Fibroblast of lung (primary cell): ENCODE measurements at regions not wholly inside any gene's neighbourhood (a gene's known extent, or its start where the extent isn't known, plus 50 kb on each side); places are given as distances from the start of the nearest gene placed in this dataset.

Experiments used
- DNase-seq, 2 donors: peaks; one replicate each; pipeline versions ENCODE4 v3.0.0 to v3.0.0-alpha.2; 2010; ENCODE audit warnings: low read depth in 2 of 2
- H2AFZ ChIP-seq: 2 replicates; pipeline ENCODE4 v1.5.1; 2012; ENCODE audit warnings: low read length, control low read depth, inconsistent platforms
- H3K27ac ChIP-seq: 2 replicates; pipeline ENCODE4 v1.5.1; 2011; ENCODE audit warnings: low read length, control low read depth; ENCODE audit not compliant: insufficient read depth
- H3K27me3 ChIP-seq: 2 replicates; pipeline ENCODE4 v1.5.1; 2011; ENCODE audit warnings: mild to moderate bottlenecking, low read length; ENCODE audit not compliant: control insufficient read depth, insufficient read depth
- H3K36me3 ChIP-seq: 2 replicates; pipeline ENCODE4 v1.5.1; 2011; ENCODE audit warnings: low read length; ENCODE audit not compliant: control insufficient read depth, insufficient read depth
- H3K4me1 ChIP-seq: 2 replicates; pipeline ENCODE4 v1.5.1; 2011; ENCODE audit warnings: low read length; ENCODE audit not compliant: control insufficient read depth, insufficient read depth; ENCODE audit errors: extremely low read depth
- H3K4me2 ChIP-seq: 2 replicates; pipeline ENCODE4 v1.5.1; 2011; ENCODE audit warnings: low read length, control low read depth; ENCODE audit not compliant: insufficient read depth; ENCODE audit errors: extremely low read depth
- H3K4me3 ChIP-seq, 4 experiments: fragments of 200-600 bp in 1 of 4; sonication (generic) in 1 of 4; replicated peaks in 1 of 4; 2 replicates each; pipeline ENCODE4 v1.5.1; 2011 to 2016; ENCODE audit warnings: low read length in 4 of 4, low read depth in 3 of 4, mild to moderate bottlenecking in 3 of 4, control low read depth in 2 of 4, inconsistent platforms in 1 of 4, mixed read lengths in 1 of 4; ENCODE audit not compliant: insufficient read depth in 1 of 4; ENCODE audit errors: control extremely low read depth in 1 of 4
- H3K79me2 ChIP-seq: 2 replicates; pipeline ENCODE4 v1.5.1; 2012; ENCODE audit warnings: mild to moderate bottlenecking, low read length, inconsistent platforms; ENCODE audit not compliant: control insufficient read depth, insufficient read depth
- H3K9ac ChIP-seq: 2 replicates; pipeline ENCODE4 v1.5.1; 2011; ENCODE audit warnings: mild to moderate bottlenecking, low read length, control low read depth; ENCODE audit not compliant: insufficient read depth
- H3K9me3 ChIP-seq: 2 replicates; pipeline ENCODE4 v1.5.1; 2012; ENCODE audit warnings: low read depth, low read length; ENCODE audit not compliant: control insufficient read depth, insufficient read depth
- H4K20me1 ChIP-seq: 2 replicates; pipeline ENCODE4 v1.5.1; 2011; ENCODE audit warnings: low read length; ENCODE audit not compliant: control insufficient read depth, insufficient read depth; ENCODE audit errors: extremely low read depth
- CTCF ChIP-seq, 2 donors: IDR thresholded peaks in 1 of 2; conservative IDR thresholded peaks in 1 of 2; 1 replicate in 1 of 2; 2 replicates in 1 of 2; pipeline ENCODE4 v1.5.1; 2011 to 2012; ENCODE audit warnings: low read length in 2 of 2, control low read depth in 1 of 2, inconsistent platforms in 1 of 2, low read depth in 1 of 2, mild to moderate bottlenecking in 1 of 2
- EZH2 ChIP-seq: IDR thresholded peaks from 2 replicates; pipeline ENCODE4 v1.5.1; 2012; ENCODE audit warnings: low read length, control low read depth, mild to moderate bottlenecking; ENCODE audit errors: missing control alignments

- H3K36me3 ChIP-seq = no peaks in the 10 kb centered on the region
- no peaks in the 10 kb centered on the region for H3K9me3 ChIP-seq
- no peaks in the 10 kb centered on the region for H3K4me1 ChIP-seq
- no peak overlapping the region for H3K9ac ChIP-seq
- TF ChIP-seq CTCF (conservative IDR thresholded peaks at IDR 0.05 in 1 of 2, IDR thresholded peaks at IDR 0.05 in 1 of 2; ENCODE audit: low read depth in 1 of 2, low read length in 2 of 2) (no peak), EZH2 (no peak)
- no peak overlapping the region for H3K4me2 ChIP-seq
- no peak overlapping the region for H3K4me3 ChIP-seq
- no peaks in the 10 kb centered on the region for H3K79me2 ChIP-seq
- H3K27ac ChIP-seq = no peak overlapping the region
- DNase-seq = no peak
- no peaks in the 10 kb centered on the region for H3K27me3 ChIP-seq
- no peaks in the 10 kb centered on the region for H4K20me1 ChIP-seq
- H2AFZ ChIP-seq = no peak overlapping the region
These were observed 1130.3 kb downstream of the PLA2G4A start for GRCh38 chr1:187959062-187959461.

GRCh38 chr1:187960125-187960638 lies 1131.4 kb downstream of the PLA2G4A start:
- no peaks in the 10 kb centered on the region for H4K20me1 ChIP-seq
- no peak overlapping the region for H2AFZ ChIP-seq
- H3K27ac ChIP-seq = no peak overlapping the region
- DNase-seq = no peak
- no peaks in the 10 kb centered on the region for H3K9me3 ChIP-seq
- TF ChIP-seq CTCF (conservative IDR thresholded peaks at IDR 0.05 in 1 of 2, IDR thresholded peaks at IDR 0.05 in 1 of 2; ENCODE audit: low read depth in 1 of 2, low read length in 2 of 2) (no peak), EZH2 (no peak)
- no peak overlapping the region for H3K9ac ChIP-seq
- no peaks in the 10 kb centered on the region for H3K4me1 ChIP-seq
- H3K27me3 ChIP-seq = no peaks in the 10 kb centered on the region
- H3K36me3 ChIP-seq = no peaks in the 10 kb centered on the region
- H3K4me3 ChIP-seq = no peak overlapping the region
- no peaks in the 10 kb centered on the region for H3K79me2 ChIP-seq
- H3K4me2 ChIP-seq = no peak overlapping the region

GRCh38 chr1:187961895-187962294 lies 1133.1 kb downstream of the PLA2G4A start:
- Histone ChIP-seq H3K4me2 (no peak overlapping the region), H3K79me2 (no peaks in the 10 kb centered on the region), H3K9me3 (no peaks in the 10 kb centered on the region), H3K27ac (no peak overlapping the region), H4K20me1 (no peaks in the 10 kb centered on the region), H3K27me3 (no peaks in the 10 kb centered on the region), H3K36me3 (no peaks in the 10 kb centered on the region), H2AFZ (no peak overlapping the region), H3K9ac (no peak overlapping the region), H3K4me3 (no peak overlapping the region), H3K4me1 (no peaks in the 10 kb centered on the region)
- TF ChIP-seq CTCF (conservative IDR thresholded peaks at IDR 0.05 in 1 of 2, IDR thresholded peaks at IDR 0.05 in 1 of 2; ENCODE audit: low read depth in 1 of 2, low read length in 2 of 2) (no peak), EZH2 (no peak)
- no peak for DNase-seq
